ENCODE measurements at regions not wholly inside any gene's neighbourhood (a gene's known extent, or its start where the extent isn't known, plus 50 kb on each side); places are given as distances from the start of the nearest gene placed in this dataset.

GRCh38 chr15:62599791-62600777 lies 435.0 kb upstream of the C2CD4B start:
- Histone ChIP-seq H3K36me3 (no peaks in the 10 kb centered on the region), H3K27me3 (no peaks in the 10 kb centered on the region), H3K4me3 (no peak overlapping the region), H3K27ac (peak overlapping the region; percentile 26), H3K4me1 (peaks cover 20% of the 10 kb centered on the region), H3K9me3 (no peaks in the 10 kb centered on the region)
- intact Hi-C loops (cut with DNase I) = no loop called here
- TF ChIP-seq POLR2A (IDR thresholded peaks at IDR 0.05) = no peak
- TF ChIP-seq, protein P1, sequence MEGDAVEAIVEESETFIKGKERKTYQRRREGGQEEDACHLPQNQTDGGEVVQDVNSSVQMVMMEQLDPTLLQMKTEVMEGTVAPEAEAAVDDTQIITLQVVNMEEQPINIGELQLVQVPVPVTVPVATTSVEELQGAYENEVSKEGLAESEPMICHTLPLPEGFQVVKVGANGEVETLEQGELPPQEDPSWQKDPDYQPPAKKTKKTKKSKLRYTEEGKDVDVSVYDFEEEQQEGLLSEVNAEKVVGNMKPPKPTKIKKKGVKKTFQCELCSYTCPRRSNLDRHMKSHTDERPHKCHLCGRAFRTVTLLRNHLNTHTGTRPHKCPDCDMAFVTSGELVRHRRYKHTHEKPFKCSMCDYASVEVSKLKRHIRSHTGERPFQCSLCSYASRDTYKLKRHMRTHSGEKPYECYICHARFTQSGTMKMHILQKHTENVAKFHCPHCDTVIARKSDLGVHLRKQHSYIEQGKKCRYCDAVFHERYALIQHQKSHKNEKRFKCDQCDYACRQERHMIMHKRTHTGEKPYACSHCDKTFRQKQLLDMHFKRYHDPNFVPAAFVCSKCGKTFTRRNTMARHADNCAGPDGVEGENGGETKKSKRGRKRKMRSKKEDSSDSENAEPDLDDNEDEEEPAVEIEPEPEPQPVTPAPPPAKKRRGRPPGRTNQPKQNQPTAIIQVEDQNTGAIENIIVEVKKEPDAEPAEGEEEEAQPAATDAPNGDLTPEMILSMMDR (IDR thresholded peaks at IDR 0.05) = no peak
- no peak for TF ChIP-seq POLR2AphosphoS5 (IDR thresholded peaks at IDR 0.05; ENCODE audit: insufficient read depth in 1 of 2, low read depth in 1 of 2)
- no peak for DNase-seq (ENCODE audit: extremely low spot score in 2 of 2)

- Histone ChIP-seq H3K27ac (no peak overlapping the region), H3K36me3 (no peaks in the 10 kb centered on the region), H3K4me1 (peaks cover 36% of the 10 kb centered on the region), H3K4me3 (no peak overlapping the region), H3K27me3 (no peaks in the 10 kb centered on the region), H3K9me3 (no peaks in the 10 kb centered on the region)
- TF ChIP-seq POLR2A (IDR thresholded peaks at IDR 0.05) = no peak
- TF ChIP-seq, protein P1 (IDR thresholded peaks at IDR 0.05) = no peak
- TF ChIP-seq POLR2AphosphoS5 (IDR thresholded peaks at IDR 0.05; ENCODE audit: insufficient read depth in 1 of 2, low read depth in 1 of 2) = no peak
- intact Hi-C loops (cut with DNase I) = no loop called here
- DNase-seq (ENCODE audit: extremely low spot score in 2 of 2) = no peak
Measured at GRCh38 chr15:62601777-62602545, 436.9 kb upstream of the C2CD4B start.

DNA sequence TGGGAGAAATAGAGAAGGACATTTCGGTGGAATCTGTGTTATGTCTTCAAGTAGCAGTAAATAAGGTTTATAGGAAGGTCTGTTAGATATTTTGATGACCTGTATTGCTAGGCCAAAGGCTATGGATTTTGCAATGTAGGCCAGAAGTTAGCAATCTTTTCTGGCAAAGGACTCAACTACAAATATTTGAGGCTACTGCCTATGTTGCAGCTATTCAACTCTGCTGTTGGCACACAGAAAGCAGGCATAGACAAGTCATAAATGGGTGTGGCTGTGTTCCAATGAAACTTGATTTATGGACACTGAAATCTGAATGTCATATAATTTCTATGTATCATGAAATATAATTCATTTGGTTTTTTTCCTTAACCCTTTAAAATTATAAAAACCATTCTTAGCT lies 438.7 kb upstream of the C2CD4B start:
- Histone ChIP-seq H3K4me1 (peaks cover 46% of the 10 kb centered on the region), H3K36me3 (no peaks in the 10 kb centered on the region), H3K27ac (no peak overlapping the region), H3K9me3 (no peaks in the 10 kb centered on the region), H3K4me3 (no peak overlapping the region), H3K27me3 (no peaks in the 10 kb centered on the region)
- TF ChIP-seq, protein P1 (IDR thresholded peaks at IDR 0.05) = no peak
- TF ChIP-seq POLR2A (IDR thresholded peaks at IDR 0.05) (no peak), POLR2AphosphoS5 (IDR thresholded peaks at IDR 0.05; ENCODE audit: insufficient read depth in 1 of 2, low read depth in 1 of 2) (no peak)
- intact Hi-C loops (cut with DNase I) = no loop called here
- DNase-seq (ENCODE audit: extremely low spot score in 2 of 2) = no peak

- peak overlapping the region; percentile 49 for H3K27ac ChIP-seq
- H3K9me3 ChIP-seq = no peaks in the 10 kb centered on the region
- TF ChIP-seq, protein P1 (IDR thresholded peaks at IDR 0.05) = no peak
- TF ChIP-seq POLR2AphosphoS5 (IDR thresholded peaks at IDR 0.05; ENCODE audit: insufficient read depth in 1 of 2, low read depth in 1 of 2) (no peak), POLR2A (IDR thresholded peaks at IDR 0.05) (no peak)
- no peak overlapping the region for H3K4me3 ChIP-seq
- H3K4me1 ChIP-seq = peaks cover 46% of the 10 kb centered on the region
- H3K27me3 ChIP-seq = no peaks in the 10 kb centered on the region
- intact Hi-C loops (cut with DNase I) = no loop called here
- no peak for DNase-seq (ENCODE audit: extremely low spot score in 2 of 2)
- no peaks in the 10 kb centered on the region for H3K36me3 ChIP-seq
Measured at GRCh38 chr15:62605282-62605681, 437.3 kb upstream of the TPM1 start.
